ENCODE measurements at regions not wholly inside any gene's neighbourhood (a gene's known extent, or its start where the extent isn't known, plus 50 kb on each side); places are given as distances from the start of the nearest gene placed in this dataset.

GRCh38 chr18:38811209-38811608, 1245.6 kb upstream of the CELF4 start:
- TF ChIP-seq CTCF (IDR thresholded peaks at IDR 0.05; ENCODE audit: low read length), result no peak
- no peak for TF ChIP-seq EZH2 (IDR thresholded peaks at IDR 0.05; ENCODE audit: borderline replicate concordance, low read length)
